HG03439 (cell line): ENCODE measurements at regions not wholly inside any gene's neighbourhood (a gene's known extent, or its start where the extent isn't known, plus 50 kb on each side); places are given as distances from the start of the nearest gene placed in this dataset.
A peak's percentile ranks its signal among the peaks of the same experiment; 100 is the strongest.

ENCODE experiments used
- ATAC-seq: cut with Tn5 transposase; IDR thresholded peaks from one replicate; pipeline ENCODE4 v1.9.1; 2021; ENCODE audit warnings: mild to moderate bottlenecking, moderate library complexity; ENCODE audit not compliant: unreplicated experiment

DNA sequence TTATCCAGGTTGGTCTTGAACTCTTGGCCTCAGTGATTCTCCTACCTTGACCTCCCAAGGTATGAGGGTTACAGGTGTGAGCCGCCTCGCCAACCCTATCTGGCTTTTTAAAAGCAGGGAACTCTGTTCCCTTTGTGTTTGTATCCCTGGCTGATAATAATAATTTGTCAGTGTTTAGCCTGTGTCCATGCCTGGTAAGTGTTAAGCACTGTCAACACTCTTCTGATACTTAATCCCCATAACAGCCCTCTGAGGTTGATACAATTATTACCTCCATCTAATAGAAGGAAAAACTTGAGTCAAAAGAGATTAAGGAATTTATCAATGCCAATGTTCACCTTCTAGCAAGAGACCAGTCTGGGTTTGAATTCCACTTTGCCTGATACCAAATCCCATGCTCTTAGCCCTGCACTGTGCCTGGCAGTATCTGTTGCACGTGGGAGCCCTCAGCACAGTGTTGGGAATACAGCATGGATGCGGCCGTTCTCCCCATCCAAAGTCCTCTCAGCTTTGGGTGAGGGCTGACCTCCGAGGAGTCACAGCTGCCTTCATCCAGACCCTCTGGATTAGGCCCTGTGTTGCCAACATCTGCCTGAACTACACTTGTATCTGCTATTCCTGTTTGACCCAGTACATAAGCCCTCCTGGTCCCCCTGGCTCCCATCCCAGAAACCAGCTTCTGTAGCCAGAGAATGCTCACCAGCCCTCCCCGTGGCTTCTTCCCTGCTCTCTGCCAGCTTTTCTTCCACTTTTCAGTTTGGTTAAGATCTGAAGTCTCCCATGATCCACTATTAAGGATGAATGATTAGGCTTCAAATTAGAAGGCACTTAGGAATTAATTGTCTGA, 335.6 kb upstream of the ASIC2 start:
- no peak for ATAC-seq

DNA sequence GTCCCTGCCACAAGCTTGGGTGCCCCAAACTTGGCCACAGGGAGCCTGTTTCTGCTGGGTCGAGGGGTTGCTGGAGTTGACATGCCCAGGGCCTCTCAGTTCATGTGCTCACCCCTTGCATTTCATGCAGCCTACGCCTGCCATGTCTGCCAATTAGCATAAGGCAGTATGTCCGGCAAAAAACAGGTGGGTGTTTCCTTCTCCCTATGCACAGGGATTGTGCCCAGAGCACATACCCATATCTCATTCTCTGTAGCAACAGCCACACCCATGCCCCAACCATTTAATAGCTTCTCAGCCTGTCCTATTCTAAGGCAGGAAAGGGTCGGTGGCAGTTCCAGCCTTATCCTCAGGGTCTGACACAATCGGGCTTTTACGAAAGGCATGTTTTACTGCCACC, 340.4 kb upstream of the ASIC2 start:
- ATAC-seq = no peak

DNA sequence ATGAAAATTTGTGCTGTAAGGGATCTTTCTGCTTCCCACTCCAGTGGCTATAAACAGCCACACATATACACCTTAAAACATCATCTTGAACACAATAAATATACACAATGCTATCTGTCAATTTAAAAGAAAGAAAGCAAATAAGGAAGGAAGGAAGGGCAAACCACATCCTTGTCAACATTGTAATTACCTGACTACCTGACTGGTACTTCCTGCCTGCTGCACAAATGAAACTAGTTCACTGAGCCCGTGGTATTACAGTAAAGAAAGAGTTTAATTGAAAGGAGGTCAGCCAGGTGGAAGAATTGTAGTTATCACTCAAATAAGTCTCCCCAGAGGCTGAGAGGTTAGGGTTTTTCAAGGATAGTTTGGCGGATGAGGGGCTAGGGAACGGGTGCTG, 344.4 kb upstream of the ASIC2 start:
- no peak for ATAC-seq

- ATAC-seq = no peak
Observed at GRCh38 chr17:33639103-33639880, 346.2 kb upstream of the ASIC2 start.

DNA sequence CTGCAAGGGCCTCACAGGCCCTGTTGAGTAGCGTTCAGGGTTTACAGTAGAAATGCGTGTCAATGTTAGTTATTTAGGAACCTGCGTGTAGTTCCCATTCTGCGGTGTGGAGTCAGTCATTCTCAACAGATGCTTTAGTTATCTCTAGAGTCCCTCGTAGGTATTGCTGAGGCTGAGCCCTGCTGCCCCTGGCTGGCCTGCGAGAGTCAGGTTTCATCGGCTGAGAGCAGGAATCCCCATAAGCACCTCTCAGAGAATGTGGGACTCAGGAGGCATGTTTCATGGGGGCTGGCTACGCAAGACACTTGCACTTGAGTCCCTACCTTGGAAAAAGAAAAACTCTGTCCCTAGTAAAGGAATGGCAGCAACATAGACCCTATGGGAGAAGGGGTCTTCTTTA, 347.5 kb upstream of the ASIC2 start:
- no peak for ATAC-seq

DNA sequence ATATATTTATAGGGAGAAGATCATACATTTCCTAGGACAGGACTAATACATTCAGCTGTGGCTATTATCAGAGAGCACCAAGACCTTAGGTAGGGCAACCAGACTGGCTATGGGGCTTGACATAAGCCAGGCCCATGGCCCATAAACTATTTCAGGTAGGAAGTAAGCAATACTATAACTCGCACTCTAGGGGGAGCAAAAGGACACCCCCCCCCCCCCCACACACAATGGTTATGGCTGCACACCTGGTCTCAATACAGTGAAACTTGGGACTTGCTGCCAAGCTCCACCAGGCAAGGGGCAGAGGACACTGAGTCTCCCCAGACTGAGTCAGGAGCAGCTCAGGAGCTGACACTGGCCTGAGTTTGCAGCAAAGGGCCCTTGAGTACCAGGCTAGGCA, 348.9 kb upstream of the ASIC2 start:
- no peak for ATAC-seq

DNA sequence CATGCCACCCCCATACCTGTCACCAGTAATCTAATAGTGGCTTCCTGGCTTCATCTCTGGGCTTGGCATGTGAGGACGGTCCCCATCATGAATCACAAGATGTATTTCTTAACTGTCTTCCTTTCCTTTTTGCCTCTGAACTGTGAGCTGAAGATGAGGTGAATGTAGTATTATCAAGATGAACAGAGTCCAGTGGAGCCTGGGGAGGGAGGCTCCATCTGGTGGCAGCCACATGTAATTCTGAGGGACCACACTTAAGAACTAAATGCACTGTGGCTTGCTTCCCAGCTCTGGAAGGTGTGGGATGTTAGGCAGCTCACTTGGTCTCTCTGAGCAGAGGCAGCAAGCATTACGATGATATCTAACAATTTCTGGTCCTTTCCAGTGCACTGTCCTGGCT, 354.9 kb upstream of the ASIC2 start:
- no peak for ATAC-seq

DNA sequence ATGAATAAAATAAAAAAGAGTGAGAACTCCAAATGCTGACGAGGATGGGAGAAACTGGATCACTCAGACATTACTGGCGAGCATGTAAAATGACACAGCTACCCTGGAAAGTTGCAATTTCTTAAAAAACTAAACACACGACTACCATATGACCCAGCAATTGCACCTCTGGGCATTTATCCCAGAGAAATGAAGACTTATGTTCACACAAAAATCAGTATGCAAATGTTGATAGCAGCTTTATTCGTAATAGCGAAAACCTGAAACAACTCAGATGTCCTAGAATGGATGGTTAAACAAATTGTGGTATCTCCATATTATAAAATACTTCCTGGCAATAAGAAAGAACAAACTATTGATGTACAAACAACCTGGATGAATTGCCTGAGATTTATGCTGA, 357.2 kb upstream of the ASIC2 start:
- ATAC-seq = no peak

DNA sequence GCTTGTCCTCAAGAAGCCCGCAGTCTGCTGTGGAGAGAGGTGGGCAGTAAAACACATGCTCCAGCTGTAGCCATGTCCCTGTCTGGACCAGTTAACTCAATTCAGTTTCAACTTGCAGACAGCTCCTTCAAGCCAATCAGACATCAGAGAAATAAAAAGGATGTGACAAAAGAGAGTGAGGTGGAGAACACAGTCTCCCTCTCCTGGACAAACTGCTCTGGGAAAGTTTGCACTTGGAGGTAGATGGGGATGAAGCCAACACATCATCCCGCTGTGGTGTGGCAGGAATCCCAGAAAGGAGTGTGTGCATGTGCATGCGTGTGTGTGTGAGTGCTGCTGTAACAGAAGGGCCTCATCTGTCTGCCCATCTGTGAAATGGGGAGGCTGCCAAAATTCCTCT, 358.6 kb upstream of the ASIC2 start:
- ATAC-seq = no peak

GRCh38 chr17:33652731-33653398, 359.8 kb upstream of the ASIC2 start:
- no peak for ATAC-seq

GRCh38 chr17:33653399-33653788, 360.3 kb upstream of the ASIC2 start:
- ATAC-seq = no peak

DNA sequence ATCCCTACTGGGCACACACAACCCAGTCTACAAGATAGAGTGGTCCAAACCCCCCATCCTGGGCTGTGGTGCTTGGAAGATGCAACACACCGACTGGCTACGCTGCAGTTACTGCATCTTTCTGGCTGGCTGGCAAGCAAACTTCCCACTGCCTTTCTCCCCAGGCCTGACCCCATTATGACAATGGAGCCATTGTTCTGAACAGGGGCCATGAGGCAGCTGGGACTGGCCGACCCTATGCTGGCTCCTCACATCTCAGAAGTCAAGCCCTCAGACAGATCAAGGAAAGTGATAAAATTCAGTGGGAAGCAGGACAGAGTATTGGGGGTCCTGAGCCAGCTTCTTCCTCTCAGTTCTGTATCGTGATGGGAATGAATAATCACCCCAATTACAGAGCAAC, 364.1 kb upstream of the ASIC2 start:
- no peak for ATAC-seq

DNA sequence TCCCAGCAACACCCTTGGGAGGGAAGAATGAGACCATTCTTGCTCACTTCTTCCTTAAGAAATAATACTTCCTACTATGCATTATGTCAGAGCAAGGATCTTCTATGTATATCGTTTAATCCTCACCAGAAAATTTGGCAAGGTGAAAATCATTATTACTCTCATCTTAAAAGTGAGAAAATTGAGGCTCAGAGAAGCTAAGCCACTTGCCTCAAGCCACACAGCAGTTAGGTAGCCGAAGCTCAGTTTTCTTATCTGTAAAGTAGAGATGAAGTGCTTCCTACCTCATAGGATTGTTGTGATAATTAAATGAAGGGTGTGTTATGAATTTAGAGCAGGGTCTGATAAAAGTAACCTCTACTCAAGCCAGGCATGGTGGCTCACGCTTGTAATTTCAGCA, 368.9 kb upstream of the ASIC2 start:
- no peak for ATAC-seq

DNA sequence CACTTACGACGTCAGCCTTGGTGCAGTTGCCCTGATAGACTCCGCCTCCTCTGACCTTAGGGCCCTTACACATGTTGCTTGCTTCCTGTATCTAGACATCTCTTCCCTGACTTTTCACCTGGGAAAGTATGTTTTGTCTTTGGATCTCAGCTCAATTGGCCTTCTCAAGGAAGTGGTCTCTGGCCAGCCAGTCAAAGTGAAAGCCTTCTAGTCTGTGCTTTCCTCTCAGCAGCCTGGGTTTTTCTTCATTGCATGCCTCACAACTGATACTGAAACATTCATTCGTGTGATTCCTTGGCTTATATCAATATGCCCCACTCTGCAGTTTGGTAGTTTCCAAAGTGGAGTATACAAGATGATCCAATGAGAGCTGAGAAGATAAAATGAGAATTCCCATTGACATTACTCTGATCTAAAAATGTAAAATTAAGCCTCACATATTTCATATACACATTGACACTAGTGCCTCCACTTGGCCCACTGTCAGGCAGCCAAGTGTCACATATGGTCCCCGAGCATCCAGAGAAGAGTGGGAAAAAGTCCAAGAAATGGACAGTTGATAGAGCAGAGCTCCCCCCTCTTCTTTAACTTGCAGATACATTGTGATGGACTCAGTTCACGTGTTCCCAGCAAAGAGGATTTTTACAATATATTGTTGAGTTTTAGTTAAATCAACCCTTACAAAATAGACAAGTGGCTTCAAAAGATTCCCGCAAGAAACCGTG, 371.2 kb upstream of the ASIC2 start:
- ATAC-seq = no peak

DNA sequence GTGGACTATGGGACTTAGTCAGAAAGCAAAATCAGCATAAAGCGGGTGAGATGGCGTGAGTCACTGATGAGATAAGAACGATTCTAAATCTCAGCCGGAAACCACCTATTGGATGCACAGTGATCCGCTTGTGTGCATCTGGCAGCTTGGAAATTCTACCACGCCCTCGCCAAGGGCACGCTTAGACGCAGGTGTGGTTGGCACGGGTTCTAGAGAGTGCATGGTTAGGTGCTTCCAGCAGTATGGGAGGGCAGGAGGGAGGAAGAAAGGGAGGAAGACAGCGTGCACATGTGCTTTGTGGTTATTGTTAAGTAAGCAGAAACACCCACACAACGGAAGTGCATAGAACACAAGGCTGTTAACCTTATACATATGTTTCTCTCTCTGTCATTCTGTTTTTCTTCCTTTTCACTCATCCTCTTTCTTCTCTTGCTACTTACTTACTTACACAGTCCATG, 374.0 kb upstream of the ASIC2 start:
- peak; percentile 61 for ATAC-seq

DNA sequence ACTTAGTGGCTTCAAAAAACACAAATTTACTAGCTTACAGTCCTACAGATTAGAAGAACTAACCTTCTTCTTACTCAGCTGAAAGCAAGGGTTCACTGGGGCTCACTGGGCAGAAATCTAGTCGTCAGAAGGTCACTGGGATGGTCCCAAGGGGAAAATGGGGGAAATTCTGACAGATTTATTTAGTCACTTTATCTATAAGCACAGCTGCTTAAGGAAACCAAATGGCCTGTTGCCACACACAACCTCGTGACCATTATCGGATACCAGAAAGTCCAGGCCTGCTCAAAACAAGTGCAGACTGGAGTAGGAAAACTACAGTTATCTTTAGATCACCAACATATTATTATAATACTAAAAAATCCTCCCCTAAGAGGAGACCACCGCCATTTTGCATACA, 374.6 kb upstream of the ASIC2 start:
- peak; percentile 24 for ATAC-seq

- ATAC-seq = no peak
Observed at GRCh38 chr17:33668516-33668915, 375.4 kb upstream of the ASIC2 start.

GRCh38 chr17:33671491-33671890, 378.4 kb upstream of the ASIC2 start:
- ATAC-seq = no peak

DNA sequence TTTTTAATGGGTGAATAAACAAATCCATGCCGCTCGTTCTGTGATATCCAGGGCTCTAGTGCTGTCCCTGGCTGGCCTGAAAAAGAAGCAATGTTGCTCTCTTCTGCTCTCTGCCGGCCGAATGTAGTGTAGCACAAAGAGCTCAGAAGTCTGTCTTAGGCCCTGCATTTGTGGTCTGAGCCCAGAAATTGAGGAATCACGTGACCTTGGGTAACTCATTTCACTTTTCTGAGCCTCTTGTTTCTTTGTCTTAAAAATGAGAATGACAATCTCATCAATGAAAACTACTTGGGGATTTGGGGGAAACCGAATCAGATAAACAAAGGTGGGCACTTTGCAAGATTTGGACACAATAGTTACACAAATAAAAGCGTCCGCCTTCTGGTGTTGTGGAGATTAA, 381.6 kb upstream of the ASIC2 start:
- ATAC-seq = no peak

- no peak for ATAC-seq
Observed at GRCh38 chr17:33676444-33676843, 383.3 kb upstream of the ASIC2 start.

GRCh38 chr17:33679595-33679994, 386.5 kb upstream of the ASIC2 start:
- ATAC-seq = no peak
